Panc1 (cell line): ENCODE measurements at regions not wholly inside any gene's neighbourhood (a gene's known extent, or its start where the extent isn't known, plus 50 kb on each side); places are given as distances from the start of the nearest gene placed in this dataset.

Source experiments
- ATAC-seq: fragments of 200-7000 bp; cut with Tn5 transposase; 2 replicates; pipeline ENCODE4 v1.9.1; 2020; ENCODE audit warnings: mild to moderate bottlenecking, moderate library complexity
- BruUV-seq: library from RNA; stranded (reverse); fragments of 400-500 nt; replicated peaks from 2 replicates; lab custom pipeline; 2021; lab: Mats Ljungman, UMichigan
- CTCF ChIA-PET: fragments of 300-600 bp; sonication (Branson Sonifier 250); formaldehyde crosslinking; loops from one replicate; lab custom pipeline; 2022; ENCODE audit warnings: antibody characterized with exemption; lab: Charles Lee
- POLR2A ChIA-PET: fragments of 300-600 bp; sonication (Branson Sonifier 250); formaldehyde crosslinking; loops from one replicate; lab custom pipeline; 2022; ENCODE audit warnings: antibody characterized with exemption; lab: Charles Lee
- DNase-seq: peaks from one replicate; pipeline ENCODE4 v3.0.0-alpha.2; 2010; ENCODE audit warnings: low read depth, low spot score
- H3K27ac ChIP-seq: 2 replicates; pipeline ENCODE4 v1.5.1; 2011; ENCODE audit warnings: mild to moderate bottlenecking, low read length, inconsistent platforms
- H3K27me3 ChIP-seq: fragments of 200-500 bp; sonication (Bioruptor generic); 2 replicates; pipeline ENCODE4 v1.6.0; 2014; ENCODE audit warnings: low read length, inconsistent platforms; ENCODE audit not compliant: control insufficient read depth, insufficient read depth
- H3K36me3 ChIP-seq: fragments of 200-500 bp; sonication (Bioruptor generic); 2 replicates; pipeline ENCODE4 v1.5.1; 2014; ENCODE audit warnings: inconsistent platforms, mild to moderate bottlenecking, low read length, moderate library complexity; ENCODE audit not compliant: control insufficient read depth, insufficient read depth
- H3K4me1 ChIP-seq: 2 replicates; pipeline ENCODE4 v1.5.1; 2011; ENCODE audit warnings: inconsistent platforms, mild to moderate bottlenecking, low read length, moderate library complexity; ENCODE audit not compliant: control insufficient read depth, insufficient read depth
- H3K4me3 ChIP-seq, 2 experiments: 2 replicates each; pipeline ENCODE4 v1.5.1; 2011 to 2012; ENCODE audit warnings: low read depth in 2 of 2, low read length in 2 of 2, mild to moderate bottlenecking in 2 of 2, inconsistent platforms in 1 of 2, moderate library complexity in 1 of 2
- H3K9me3 ChIP-seq: fragments of 200-500 bp; sonication (Bioruptor generic); 2 replicates; pipeline ENCODE4 v1.5.1; 2014; ENCODE audit warnings: low read depth, mild to moderate bottlenecking, inconsistent platforms, low read length, moderate library complexity; ENCODE audit not compliant: control insufficient read depth, insufficient read depth
- CTCF ChIP-seq: fragments of 450-650 bp; IDR thresholded peaks from 2 replicates; pipeline ENCODE4 v1.5.1; 2017; ENCODE audit warnings: mild to moderate bottlenecking
- POLR2AphosphoS5 ChIP-seq: IDR thresholded peaks from 2 replicates; pipeline ENCODE4 v1.6.1; 2012; ENCODE audit warnings: mild to moderate bottlenecking, low read depth, low read length, moderate library complexity
- REST ChIP-seq, 2 experiments: IDR thresholded peaks; 2 replicates each; pipeline ENCODE4 v1.6.1; 2011 to 2012; ENCODE audit warnings: low read depth in 2 of 2, control low read depth in 1 of 2, low read length in 1 of 2, mild to moderate bottlenecking in 1 of 2, moderate library complexity in 1 of 2; ENCODE audit not compliant: insufficient read depth in 1 of 2
- SIN3A ChIP-seq: IDR thresholded peaks from 2 replicates; pipeline ENCODE4 v1.6.1; 2012; ENCODE audit warnings: low read depth, mild to moderate bottlenecking, low read length, moderate library complexity, borderline replicate concordance; ENCODE audit not compliant: insufficient read depth
- TCF7L2 ChIP-seq: IDR thresholded peaks from 2 replicates; pipeline ENCODE4 v1.6.1; 2011; ENCODE audit warnings: mild to moderate bottlenecking, low read depth, low read length, inconsistent platforms
- in situ Hi-C: cut with HindIII; loops from 2 replicates; pipeline ENCODE4 v1.10.0; 2016; ENCODE audit warnings: low sequenced_read_pairs, low pct_unique_long_range_greater_than_20kb
- intact Hi-C: fragments of 100-400 bp; cut with micrococcal nuclease; formaldehyde crosslinking; loops from one replicate; pipeline ENCODE4 v1.10.0; 2022; ENCODE audit not compliant: unreplicated experiment

- H3K36me3 ChIP-seq = no peaks in the 10 kb centered on the region
- no peak for DNase-seq
- TF ChIP-seq SIN3A (no peak), TCF7L2 (no peak), CTCF (no peak), REST (IDR thresholded peaks at IDR 0.05; ENCODE audit: insufficient read depth in 1 of 2, low read depth in 2 of 2, low read length in 1 of 2) (no peak), POLR2AphosphoS5 (no peak)
- no peaks in the 10 kb centered on the region for H3K9me3 ChIP-seq
- H3K4me1 ChIP-seq = no peaks in the 10 kb centered on the region
- intact Hi-C loops (no loop called here), in situ Hi-C loops (no loop called here)
- H3K27ac ChIP-seq = no peak overlapping the region
- POLR2A ChIA-PET = interaction anchor here (0.7 kb wide), 1 partner anchor 51 kb away, joined by 9 read pairs; no protein-coding TSS in a partner anchor
- no peaks in the 10 kb centered on the region for H3K27me3 ChIP-seq
- BruUV-seq = no TSS peak
- ATAC-seq = no peak
- CTCF ChIA-PET = no interaction called here
- no peak overlapping the region for H3K4me3 ChIP-seq
Measured at GRCh38 chr1:229749992-229750391, 123.9 kb downstream of the URB2 start.

- Histone ChIP-seq H3K4me1 (no peaks in the 10 kb centered on the region), H3K27ac (no peak overlapping the region), H3K36me3 (no peaks in the 10 kb centered on the region), H3K4me3 (no peak overlapping the region), H3K9me3 (no peaks in the 10 kb centered on the region), H3K27me3 (peaks cover 2% of the 10 kb centered on the region; the same call in 1 of the 2 replicates)
- no TSS peak for BruUV-seq
- ATAC-seq (no peak), DNase-seq (no peak)
- in situ Hi-C loops (no loop called here), intact Hi-C loops (no loop called here)
- CTCF ChIA-PET = no interaction called here
- POLR2A ChIA-PET = no interaction called here
- no peak for TF ChIP-seq REST (IDR thresholded peaks at IDR 0.05; ENCODE audit: insufficient read depth in 1 of 2, low read depth in 2 of 2, low read length in 1 of 2)
- TF ChIP-seq TCF7L2 = no peak
Measured at GRCh38 chr1:229751610-229752009, 125.6 kb downstream of the URB2 start.
